GM10266 (cell line): ENCODE measurements at regions not wholly inside any gene's neighbourhood (a gene's known extent, or its start where the extent isn't known, plus 50 kb on each side); places are given as distances from the start of the nearest gene placed in this dataset.

Experiments used
- DNase-seq: peaks from one replicate; pipeline ENCODE4 v3.0.0; 2012; ENCODE audit errors: extremely low spot score
- TF ChIP-seq, protein P1 (sequence below): IDR thresholded peaks from 2 replicates; pipeline ENCODE4 v1.5.1; 2012; ENCODE audit warnings: mild to moderate bottlenecking, low read depth; ENCODE audit not compliant: control insufficient read depth, insufficient read depth; ENCODE audit errors: missing control alignments

- TF ChIP-seq, protein P1, sequence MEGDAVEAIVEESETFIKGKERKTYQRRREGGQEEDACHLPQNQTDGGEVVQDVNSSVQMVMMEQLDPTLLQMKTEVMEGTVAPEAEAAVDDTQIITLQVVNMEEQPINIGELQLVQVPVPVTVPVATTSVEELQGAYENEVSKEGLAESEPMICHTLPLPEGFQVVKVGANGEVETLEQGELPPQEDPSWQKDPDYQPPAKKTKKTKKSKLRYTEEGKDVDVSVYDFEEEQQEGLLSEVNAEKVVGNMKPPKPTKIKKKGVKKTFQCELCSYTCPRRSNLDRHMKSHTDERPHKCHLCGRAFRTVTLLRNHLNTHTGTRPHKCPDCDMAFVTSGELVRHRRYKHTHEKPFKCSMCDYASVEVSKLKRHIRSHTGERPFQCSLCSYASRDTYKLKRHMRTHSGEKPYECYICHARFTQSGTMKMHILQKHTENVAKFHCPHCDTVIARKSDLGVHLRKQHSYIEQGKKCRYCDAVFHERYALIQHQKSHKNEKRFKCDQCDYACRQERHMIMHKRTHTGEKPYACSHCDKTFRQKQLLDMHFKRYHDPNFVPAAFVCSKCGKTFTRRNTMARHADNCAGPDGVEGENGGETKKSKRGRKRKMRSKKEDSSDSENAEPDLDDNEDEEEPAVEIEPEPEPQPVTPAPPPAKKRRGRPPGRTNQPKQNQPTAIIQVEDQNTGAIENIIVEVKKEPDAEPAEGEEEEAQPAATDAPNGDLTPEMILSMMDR = no peak
- DNase-seq = no peak
Observed at GRCh38 chr4:125728568-125728967, 413.8 kb downstream of the FAT4 start.

- DNase-seq = no peak
- TF ChIP-seq, protein P1 = no peak
Observed at GRCh38 chr4:125729171-125729570, 414.4 kb downstream of the FAT4 start.

DNA sequence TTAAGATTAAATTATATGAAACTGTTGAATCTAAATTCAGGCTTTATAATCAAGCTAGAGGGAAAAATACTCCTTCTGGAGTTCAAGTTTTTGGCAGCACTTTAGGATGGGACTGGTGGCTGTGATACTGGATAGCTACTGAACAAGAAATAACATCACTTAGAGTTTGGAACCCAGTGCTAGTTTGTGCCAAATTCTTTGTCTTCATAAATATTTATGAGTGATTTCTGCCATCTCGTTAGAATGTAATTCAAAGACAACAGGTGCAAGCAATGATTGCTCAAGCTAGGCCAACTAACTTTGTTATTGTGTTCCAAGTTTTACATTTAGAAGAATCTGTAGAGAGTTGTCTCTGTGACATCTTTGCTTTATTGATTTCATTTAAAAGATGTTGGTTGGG lies 417.9 kb downstream of the FAT4 start:
- no peak for DNase-seq
- TF ChIP-seq, protein P1 = no peak

GRCh38 chr4:125734504-125734903 lies 419.7 kb downstream of the FAT4 start:
- no peak for DNase-seq
- TF ChIP-seq, protein P1 = no peak

DNA sequence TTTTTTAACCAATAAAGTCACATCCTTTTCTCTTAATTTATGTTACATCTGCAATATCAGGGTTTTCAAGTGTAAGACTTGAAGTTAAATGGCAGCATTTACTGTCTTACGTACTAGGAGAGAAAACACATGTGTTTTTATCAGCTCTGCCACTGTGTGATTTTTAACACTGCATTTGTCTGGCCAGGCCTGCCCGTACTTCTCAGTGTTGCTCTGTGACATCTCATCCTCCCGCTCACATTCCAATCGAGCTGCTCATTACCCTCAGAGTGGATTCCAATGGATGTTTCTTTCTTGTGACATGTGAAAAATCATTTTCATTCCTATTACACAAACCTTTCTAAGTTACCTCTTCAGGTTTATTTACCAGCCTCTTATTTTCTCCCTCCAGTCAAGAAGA lies 420.3 kb downstream of the FAT4 start:
- TF ChIP-seq, protein P1 = no peak
- no peak for DNase-seq

DNA sequence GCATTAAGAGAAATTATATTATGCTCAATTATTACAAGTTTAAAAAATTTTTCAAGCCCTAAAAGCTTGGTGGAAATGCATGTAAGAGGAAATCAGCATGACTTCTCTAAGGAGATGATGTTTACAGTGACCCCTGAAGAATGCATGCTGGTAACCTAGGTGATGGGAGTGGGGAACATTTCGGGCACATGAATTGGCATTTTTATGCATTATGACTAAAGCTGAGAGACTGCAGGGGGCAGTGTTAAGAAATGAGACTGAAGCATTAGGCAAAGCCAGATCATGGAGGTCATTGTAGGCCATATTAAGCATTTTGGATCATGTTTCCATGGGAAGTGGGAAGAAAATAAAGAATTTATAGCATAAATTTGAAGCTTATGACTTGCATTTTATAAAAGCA lies 421.3 kb downstream of the FAT4 start:
- TF ChIP-seq, protein P1 = no peak
- DNase-seq = no peak

DNA sequence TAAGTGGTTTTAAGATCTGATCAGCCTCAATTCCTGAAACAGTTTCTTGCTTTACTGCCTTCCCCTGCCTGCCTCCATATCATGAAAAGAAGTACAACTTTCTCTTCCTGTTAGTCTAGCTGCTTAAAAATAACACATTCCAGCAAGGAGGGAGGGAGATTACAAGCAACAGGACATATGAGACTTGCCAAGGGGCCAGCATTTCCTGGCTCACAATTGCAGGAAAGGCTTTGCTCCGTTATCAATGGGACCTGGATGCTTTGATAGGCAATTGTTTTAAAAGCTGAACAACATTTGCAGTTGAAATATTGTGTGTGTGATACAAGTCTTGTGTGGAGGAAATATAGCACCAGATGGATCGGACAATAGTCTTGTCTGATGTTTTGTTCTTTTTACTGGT lies 425.0 kb downstream of the FAT4 start:
- DNase-seq = no peak

More for the DNA sequence above, 425.0 kb downstream of the FAT4 start:
- TF ChIP-seq, protein P1 = no peak
